ENCODE measurements at regions not wholly inside any gene's neighbourhood (a gene's known extent, or its start where the extent isn't known, plus 50 kb on each side); places are given as distances from the start of the nearest gene placed in this dataset.

DNA sequence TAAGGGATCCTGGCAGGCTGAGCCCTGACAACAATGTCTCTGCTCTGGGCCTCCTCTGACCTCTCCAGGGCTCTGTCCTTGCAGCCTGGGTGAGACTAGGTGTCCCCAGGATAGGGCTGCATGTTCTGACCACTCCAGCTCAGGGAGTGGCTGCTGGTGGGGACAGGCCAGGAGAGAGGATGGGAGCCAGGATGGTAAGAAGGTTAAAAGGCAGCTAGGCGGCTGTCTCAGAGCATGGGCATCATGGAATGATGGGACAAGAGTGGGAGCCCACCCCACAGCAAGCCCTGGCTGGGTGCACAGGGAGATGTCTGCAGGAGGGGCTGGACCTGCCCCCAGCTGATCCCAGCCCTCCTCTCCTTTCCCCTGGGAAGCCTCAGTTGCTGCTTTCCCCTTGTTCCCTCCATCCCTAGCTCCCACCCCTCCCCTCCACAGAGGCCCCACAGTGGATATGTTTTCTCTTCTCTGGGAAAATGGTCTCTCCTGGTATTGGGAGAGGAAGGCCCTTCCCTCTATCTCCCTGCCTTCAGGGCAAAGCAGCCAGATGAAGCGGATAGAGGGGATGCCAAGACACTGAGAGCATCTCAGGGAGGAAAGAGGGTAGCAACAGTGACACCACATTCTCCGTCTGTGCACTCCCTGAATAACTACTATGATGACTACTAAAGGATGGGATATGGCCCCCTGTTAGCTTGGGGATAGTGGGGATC lies 334.3 kb downstream of the DYSF start:
- DNase-seq, result no peak

DNA sequence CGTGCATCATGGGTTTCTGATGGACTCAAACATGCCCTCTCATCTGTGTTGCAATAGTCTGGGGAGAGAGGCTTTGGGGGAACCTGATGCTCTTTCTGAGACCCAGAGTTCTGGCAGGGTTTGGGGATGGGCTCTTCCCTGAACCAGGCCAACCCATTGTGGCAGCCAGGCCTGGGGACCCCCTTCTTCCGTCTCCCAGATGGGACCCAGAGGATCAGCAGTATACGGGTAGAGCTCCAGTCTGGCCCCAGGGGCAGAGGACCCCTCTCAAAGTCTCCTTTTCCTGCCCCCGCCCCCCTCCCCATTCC lies 333.7 kb downstream of the DYSF start:
- DNase-seq, result no peak

DNA sequence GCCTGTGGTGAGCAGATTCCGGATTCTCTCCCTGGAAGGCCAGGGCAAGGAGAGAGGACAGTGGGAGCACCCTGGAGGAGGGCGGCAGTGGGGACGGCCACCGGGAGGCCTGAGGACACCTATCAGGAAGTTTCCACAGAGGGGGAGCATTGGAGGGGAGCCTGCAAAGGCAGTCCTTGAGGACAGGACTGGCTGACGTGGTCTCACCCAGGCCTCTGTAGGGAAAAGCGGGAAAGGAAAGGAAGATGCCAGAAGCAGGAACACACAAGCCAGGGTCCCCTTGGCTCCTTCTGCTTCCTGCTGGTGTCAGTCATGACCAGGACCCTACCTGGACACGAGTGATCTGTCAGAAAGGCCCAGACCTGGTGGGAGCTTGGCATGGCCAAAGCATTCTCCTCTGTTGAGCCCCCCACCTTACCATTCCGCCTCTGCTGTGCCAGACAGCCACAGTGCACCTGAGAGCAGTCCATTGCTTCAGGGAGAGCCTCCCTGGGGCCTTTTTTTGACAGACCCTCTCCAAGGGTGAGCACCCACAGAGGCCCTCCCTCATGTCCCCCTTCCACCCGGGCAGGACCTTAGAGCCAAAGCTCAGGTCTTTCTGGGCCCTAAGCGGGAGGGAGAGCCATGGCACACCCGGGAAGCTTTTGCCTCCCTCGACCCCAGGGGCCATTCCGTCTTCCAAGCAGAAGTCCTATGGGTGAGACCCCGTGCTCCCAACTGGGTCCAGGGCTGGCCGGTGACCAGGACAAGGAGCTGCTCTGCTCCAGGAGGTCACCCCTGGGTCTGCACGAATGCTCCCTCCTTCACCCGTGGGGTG lies 333.1 kb downstream of the DYSF start:
- DNase-seq, result no peak

DNA sequence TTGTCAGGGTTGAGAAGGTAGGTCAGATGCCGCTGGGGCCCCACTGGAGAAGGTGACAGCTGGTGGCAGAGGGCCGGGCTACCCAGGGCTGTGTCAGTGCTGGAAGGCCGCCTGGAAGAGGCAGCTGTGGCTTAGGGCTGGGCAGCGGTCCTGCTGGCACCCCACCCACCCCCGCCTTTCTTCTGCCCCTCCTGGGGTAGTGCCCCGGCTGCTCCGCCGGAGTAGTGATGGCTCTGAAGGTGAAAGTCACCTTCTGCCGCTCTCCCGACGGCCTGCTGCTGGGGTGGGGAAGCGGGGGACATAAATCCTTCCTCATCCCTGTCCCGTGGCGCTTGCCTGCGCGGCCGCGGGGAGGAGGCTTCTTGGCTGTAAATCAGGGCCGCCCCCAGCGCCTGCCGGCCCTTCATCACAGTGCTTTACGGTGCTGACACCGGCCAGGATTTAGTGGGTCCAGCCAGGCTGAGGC lies 332.2 kb downstream of the DYSF start:
- no peak for DNase-seq

- no peak for DNase-seq
Observed at GRCh38 chr2:71784734-71785511, 331.6 kb downstream of the DYSF start.

- no peak for DNase-seq
Observed at GRCh38 chr2:71783815-71784214, 330.5 kb downstream of the DYSF start.

GRCh38 chr2:71783215-71783614 lies 329.9 kb downstream of the DYSF start:
- no peak for DNase-seq

DNA sequence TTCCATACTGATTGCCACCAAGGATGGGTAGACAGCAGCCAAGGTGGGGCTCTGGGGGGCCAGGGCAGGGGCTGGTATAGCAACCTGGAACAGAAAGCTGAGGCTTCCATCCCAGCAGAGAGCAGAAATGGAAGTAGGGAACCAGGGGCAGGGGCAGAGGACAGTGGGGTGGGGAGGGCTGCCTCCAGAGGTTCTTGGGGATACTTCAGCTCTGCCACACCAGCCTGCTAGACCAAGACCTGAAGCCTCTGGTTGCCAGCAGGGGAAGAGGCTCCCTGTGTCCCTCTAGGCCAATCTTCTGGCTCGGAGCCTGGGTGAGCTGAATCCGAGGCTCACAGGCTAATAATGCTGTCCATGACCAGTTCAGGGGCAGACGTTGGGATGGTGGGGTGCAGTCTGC lies 329.0 kb downstream of the DYSF start:
- DNase-seq, result no peak

DNA sequence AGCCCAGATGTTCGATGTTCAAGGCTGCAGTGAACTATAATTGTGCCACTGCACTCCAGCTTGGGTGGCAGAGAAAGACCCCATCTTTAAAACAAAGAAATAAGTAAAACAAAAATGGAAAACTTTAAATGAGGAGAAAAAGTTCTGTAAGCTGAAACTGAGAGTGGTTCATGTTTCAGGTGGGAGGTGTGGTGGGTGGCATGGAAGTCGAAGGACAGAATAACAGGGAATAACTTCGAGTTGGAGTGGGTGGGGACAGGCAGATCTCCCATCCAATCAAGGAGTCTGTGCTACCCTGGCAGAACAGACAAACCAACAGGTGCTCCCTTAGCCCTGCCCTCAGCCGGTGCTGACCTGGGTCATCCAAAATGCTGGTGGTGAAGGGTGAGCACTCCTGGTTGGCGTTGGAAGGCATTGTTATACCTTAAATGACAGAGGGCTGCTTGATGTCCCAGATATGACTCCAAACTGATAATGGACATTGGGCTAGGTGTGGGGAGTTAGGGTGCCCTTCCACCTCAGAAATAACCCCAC lies 328.4 kb downstream of the DYSF start:
- DNase-seq, result no peak

DNA sequence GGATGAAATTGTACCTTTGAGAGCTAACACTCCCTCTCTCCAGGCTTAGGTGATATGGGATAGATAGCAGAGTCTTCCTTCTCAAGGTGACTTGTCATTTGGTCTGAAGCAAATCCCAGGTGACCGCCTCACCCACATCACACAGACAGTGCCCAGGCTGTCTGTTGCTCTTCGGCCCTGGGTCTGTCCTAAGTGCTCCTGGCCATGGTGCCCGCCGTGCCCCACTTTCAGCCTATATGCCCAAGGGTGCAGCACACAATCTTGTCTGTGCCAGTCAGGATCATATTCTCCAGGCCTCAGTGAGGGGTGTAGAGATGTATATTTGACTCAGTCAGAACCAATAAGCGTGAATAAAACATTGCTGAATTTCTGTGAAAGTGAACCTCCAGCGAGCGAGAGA lies 326.8 kb downstream of the DYSF start:
- DNase-seq, result no peak

- DNase-seq, result no peak
Observed at GRCh38 chr2:71779774-71780105, 326.4 kb downstream of the DYSF start.

DNA sequence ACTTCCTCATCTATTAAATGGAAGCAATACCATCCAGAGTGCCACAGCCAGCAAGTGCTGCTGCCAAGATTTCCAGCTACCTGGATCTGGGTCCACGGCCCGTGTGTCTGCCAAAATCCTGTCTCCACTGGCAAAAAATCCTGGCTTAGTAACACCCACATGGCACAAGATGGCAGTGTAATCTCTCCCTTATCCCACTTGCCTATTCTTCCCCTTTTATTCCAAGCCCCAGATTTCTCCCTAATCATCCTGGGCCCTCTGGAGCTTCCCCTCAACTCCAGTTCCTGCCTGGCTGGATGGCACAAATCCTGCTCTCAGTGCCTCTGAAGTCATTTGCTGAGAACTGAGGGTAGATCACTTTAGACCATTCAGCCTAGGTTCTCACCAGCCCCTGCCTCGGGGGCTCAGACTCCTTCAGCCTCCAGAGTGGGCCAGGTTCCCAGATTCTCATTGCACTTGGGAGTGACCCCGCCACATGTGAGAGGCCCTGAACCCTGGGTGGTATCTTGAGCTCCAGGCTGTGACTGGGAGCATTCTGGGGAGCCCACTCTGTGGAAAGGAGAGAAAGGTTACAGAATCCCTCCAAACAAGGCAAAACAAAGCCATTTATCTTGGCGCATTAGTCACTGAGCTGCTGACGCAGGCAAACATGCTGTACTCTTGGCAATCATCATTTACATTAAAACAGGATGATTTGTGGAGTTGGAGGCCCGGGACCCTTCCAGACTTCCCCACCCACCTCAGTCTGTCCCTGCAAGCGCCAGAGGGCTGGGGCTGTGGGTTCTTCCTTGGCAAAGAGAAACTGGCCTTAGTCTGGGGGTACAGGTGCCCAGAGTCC lies 325.8 kb downstream of the DYSF start:
- no peak for DNase-seq

DNA sequence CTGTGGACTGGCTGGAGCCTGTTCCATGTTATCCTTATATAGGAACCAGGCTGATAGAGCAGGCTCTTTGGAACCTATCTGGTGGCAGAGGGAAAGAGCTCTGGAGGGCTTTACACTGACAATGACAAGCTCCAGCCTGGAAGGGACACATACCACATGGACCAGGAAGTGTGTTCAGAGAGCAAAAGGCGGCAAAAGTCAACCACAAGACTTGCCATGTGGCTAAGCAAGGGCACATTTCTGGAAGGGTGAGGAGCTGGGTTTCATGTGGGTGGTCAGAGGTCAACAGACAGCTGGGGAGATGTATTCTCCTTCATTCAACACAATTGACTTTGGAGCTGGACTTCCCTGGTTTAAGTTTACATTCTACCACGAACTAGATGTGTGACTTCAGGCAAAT lies 325.2 kb downstream of the DYSF start:
- DNase-seq, result no peak

DNA sequence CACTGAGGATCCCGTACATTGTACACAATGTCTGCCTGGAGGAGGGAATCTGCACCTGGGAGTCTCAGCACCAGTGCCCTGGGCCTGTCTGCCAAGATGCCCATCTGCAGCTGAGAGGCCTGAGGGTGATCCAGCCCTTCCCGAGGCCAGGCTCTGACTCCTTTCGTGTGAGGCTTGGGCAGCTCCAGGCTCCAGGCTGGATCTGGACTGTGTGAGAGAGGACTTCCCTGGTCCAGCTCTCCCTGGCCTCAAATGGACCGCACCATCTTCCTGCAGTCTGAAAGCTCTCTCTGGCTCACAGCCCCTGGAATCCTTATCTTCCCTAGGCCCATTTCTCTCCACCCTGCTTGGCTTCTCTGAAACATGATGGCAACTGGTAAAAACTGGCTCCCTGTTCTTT lies 324.6 kb downstream of the DYSF start:
- no peak for DNase-seq

DNA sequence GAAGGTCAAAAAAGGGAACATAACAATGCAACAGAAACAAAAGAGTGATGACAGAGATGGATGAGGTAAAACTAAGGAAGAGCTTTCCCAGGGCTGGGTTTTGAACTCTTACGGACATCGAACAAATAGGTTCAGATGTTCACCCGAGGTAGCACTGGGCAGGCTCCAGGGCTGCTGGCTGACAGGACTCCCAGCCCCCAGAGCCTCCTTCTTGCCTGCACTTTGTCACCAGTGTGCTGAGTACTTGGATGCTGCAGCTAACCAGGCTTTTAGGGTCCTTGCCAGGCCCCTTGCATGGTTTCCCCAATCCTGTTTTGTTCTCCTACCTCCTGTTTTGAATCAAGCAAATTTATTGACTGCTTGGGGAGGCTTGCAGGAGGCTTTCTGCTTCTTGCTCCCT lies 322.9 kb downstream of the DYSF start:
- no peak for DNase-seq

DNA sequence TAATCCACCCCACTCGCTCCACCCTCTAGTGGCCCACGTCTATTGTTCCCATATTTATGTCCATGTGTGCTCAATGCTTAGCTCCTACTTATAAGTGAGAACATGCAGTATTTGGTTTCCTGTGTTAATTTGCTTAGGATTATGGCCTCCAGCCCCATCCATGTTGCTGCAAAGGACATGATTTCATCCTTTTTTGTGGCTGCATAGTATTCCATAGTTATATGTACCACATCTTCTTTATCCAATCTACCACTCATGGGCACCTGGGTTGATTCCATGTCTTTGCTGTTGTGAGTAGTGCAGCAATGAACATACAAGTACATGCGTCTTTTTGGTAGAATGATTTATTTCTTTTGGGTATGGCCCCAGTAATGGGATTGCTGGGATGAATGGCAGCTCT lies 319.9 kb downstream of the DYSF start:
- DNase-seq, result no peak

DNA sequence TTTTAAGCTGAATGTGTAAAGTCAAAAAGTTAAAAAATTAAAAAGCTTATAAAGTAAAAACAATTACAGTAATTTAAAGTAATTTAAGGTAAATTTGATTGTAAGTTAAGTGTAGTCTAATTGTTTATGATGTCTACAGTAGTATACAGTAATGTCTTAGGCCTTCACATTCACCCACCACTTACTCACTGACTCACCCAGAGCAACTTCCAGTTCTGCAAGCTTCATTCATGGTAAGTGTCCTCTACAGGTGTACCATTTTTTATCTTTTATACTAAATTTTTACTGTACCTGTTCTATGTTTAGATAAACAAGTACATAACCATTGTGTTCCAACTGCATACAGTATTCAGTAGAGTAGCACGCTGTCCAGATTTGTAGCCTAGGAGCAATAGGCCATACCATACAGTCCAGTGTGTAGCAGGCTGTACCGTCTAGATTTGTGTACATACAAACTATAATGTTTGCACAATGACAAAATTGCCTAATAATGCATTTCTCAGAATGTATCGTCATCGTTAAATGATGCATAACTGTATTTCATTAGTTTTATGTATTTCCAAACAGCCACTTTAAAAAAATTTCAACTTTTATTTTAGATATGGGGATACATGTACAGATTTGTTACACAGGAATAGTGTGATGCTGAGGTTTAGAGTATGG lies 319.3 kb downstream of the DYSF start:
- DNase-seq, result no peak

DNA sequence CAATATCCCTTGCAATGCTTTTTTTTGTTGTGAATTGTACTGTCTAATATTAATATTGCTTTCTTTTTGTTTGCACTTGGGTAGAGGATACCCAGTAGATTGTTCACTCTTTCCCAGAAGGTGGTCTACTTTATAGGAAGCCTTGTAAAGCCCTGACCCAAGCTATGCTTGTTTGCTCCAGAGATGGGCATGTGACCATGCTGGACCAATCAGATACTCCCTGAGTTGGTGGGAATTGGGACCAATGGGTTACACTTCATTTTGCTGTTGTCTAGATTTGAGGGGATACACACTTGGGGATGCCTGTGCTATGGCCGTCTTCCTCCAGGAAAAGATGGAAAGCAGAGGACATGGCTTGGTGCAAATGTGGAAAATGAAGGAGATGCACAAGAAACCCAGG lies 314.3 kb downstream of the DYSF start:
- no peak for DNase-seq

DNA sequence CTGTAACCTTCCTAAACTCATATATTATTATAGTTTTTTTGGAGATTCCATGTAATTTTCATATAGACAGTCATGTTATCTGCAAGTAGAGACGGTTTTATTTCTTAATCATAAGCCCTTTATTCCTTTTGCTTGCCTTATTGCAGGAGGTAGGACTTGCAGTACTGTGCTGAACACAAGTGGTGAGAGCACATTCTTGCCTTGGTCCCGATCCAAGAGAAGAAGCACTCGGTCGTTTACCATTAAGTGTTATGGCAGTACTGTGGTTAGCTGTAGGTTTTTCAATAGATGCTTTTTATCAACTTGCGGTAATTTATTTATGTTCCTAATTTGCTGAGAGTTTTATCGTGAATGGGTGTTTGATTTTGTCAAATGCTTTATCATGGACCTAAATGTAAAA lies 305.7 kb downstream of the DYSF start:
- no peak for DNase-seq

- no peak for DNase-seq
Observed at GRCh38 chr2:71757351-71757750, 304.0 kb downstream of the DYSF start.

GRCh38 chr2:71756280-71756906 lies 303.0 kb downstream of the DYSF start:
- DNase-seq, result no peak

DNA sequence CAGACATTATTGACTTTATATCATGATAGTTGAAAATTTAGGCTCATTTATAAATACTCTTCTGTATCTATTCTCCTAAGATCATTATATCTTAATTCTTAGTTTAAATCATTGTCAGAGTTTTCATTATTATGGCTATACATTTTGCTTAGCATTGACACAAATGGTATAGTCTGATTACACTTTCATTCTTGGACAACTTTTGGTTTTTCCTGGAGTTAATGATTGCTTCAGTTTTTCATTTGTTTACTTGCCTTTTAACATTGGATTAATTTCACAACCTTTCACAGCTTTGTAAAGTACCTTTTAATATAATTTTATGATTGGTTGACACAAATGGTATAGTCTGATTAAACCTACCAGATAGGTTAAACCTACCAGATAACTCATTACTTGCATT lies 298.2 kb downstream of the DYSF start:
- DNase-seq, result no peak
